OCI-LY7 (cell line): ENCODE measurements at regions not wholly inside any gene's neighbourhood (a gene's known extent, or its start where the extent isn't known, plus 50 kb on each side); places are given as distances from the start of the nearest gene placed in this dataset.

Experiments
- BruUV-seq: library from RNA; stranded (reverse); fragments of 400-500 nt; replicated peaks from 2 replicates; lab custom pipeline; 2021; lab: Mats Ljungman, UMichigan
- CTCF ChIA-PET: fragments of 300-600 bp; sonication (Branson Sonifier 250); formaldehyde crosslinking; loops from one replicate; lab custom pipeline; 2022; ENCODE audit warnings: antibody characterized with exemption; ENCODE audit not compliant: unreplicated experiment; lab: Charles Lee
- POLR2A ChIA-PET: fragments of 300-600 bp; sonication (Branson Sonifier 250); formaldehyde crosslinking; loops from one replicate; lab custom pipeline; 2022; ENCODE audit warnings: antibody characterized with exemption; lab: Charles Lee
- DNase-seq: peaks from one replicate; pipeline ENCODE4 v3.0.0-alpha.2; 2015; ENCODE audit warnings: low spot score
- H2AFZ ChIP-seq: fragments of 200-600 bp; sonication (generic), shearing (Covaris generic); 2 replicates; pipeline ENCODE4 v1.6.1; 2014; ENCODE audit warnings: mild to moderate bottlenecking, antibody characterized with exemption, low read length, moderate library complexity
- H3K27ac ChIP-seq: fragments of 200-600 bp; sonication (generic); 2 replicates; pipeline ENCODE4 v1.5.1; 2014; ENCODE audit warnings: mixed run types, low read depth, mild to moderate bottlenecking, moderate library complexity, low read length, inconsistent platforms; ENCODE audit not compliant: poor library complexity, severe bottlenecking
- H3K36me3 ChIP-seq: fragments of 200-600 bp; sonication (generic); 2 replicates; pipeline ENCODE4 v1.6.1; 2014; ENCODE audit warnings: mild to moderate bottlenecking, antibody characterized with exemption, low read length, moderate library complexity, mixed read lengths; ENCODE audit not compliant: insufficient read depth
- H3K4me1 ChIP-seq: fragments of 200-600 bp; sonication (generic); 2 replicates; pipeline ENCODE4 v1.5.1; 2014; ENCODE audit warnings: mild to moderate bottlenecking, low read length; ENCODE audit not compliant: insufficient read depth, poor library complexity, severe bottlenecking
- H3K4me2 ChIP-seq: fragments of 200-600 bp; sonication (generic); 2 replicates; pipeline ENCODE4 v1.6.1; 2014; ENCODE audit warnings: mild to moderate bottlenecking, low read length
- H3K4me3 ChIP-seq: fragments of 200-600 bp; sonication (generic); 2 replicates; pipeline ENCODE4 v1.5.1; 2014; ENCODE audit warnings: mild to moderate bottlenecking, low read depth, low read length; ENCODE audit not compliant: poor library complexity, severe bottlenecking
- H3K79me2 ChIP-seq: fragments of 200-600 bp; sonication (generic); 2 replicates; pipeline ENCODE4 v1.6.1; 2016; ENCODE audit warnings: low read depth, mild to moderate bottlenecking, low read length, moderate library complexity, mixed read lengths; ENCODE audit not compliant: insufficient read depth
- H3K9me2 ChIP-seq: fragments of 200-600 bp; sonication (generic); 2 replicates; pipeline ENCODE4 v1.6.1; 2016; ENCODE audit warnings: mild to moderate bottlenecking, low read length, mixed read lengths; ENCODE audit not compliant: insufficient read depth
- H3K9me3 ChIP-seq: fragments of 200-600 bp; sonication (generic); 2 replicates; pipeline ENCODE4 v1.6.1; 2014; ENCODE audit warnings: mild to moderate bottlenecking, mixed run types, low read length, mixed read lengths
- H4K20me1 ChIP-seq: fragments of 200-600 bp; sonication (generic); 2 replicates; pipeline ENCODE4 v1.6.1; 2014; ENCODE audit warnings: mild to moderate bottlenecking, antibody characterized with exemption, low read length, moderate library complexity, mixed read lengths; ENCODE audit not compliant: insufficient read depth
- EZH2phosphoT487 ChIP-seq: fragments of 200-600 bp; sonication (generic); IDR thresholded peaks from 2 replicates; pipeline ENCODE4 v1.6.1; 2018; ENCODE audit warnings: low read depth, borderline replicate concordance, mild to moderate bottlenecking, mixed run types, antibody characterized with exemption, low read length, moderate library complexity, mixed read lengths
- intact Hi-C: fragments of 100-400 bp; cut with micrococcal nuclease; formaldehyde crosslinking; loops from one replicate; pipeline ENCODE4 v1.10.0; 2022; ENCODE audit not compliant: unreplicated experiment
- TF ChIP-seq, protein P1 (sequence below): fragments of 200-600 bp; sonication (generic); conservative IDR thresholded peaks from 2 replicates; pipeline ENCODE4 v1.5.1; 2014; ENCODE audit warnings: mild to moderate bottlenecking, antibody characterized with exemption, low read length, moderate library complexity, mixed read lengths

DNA sequence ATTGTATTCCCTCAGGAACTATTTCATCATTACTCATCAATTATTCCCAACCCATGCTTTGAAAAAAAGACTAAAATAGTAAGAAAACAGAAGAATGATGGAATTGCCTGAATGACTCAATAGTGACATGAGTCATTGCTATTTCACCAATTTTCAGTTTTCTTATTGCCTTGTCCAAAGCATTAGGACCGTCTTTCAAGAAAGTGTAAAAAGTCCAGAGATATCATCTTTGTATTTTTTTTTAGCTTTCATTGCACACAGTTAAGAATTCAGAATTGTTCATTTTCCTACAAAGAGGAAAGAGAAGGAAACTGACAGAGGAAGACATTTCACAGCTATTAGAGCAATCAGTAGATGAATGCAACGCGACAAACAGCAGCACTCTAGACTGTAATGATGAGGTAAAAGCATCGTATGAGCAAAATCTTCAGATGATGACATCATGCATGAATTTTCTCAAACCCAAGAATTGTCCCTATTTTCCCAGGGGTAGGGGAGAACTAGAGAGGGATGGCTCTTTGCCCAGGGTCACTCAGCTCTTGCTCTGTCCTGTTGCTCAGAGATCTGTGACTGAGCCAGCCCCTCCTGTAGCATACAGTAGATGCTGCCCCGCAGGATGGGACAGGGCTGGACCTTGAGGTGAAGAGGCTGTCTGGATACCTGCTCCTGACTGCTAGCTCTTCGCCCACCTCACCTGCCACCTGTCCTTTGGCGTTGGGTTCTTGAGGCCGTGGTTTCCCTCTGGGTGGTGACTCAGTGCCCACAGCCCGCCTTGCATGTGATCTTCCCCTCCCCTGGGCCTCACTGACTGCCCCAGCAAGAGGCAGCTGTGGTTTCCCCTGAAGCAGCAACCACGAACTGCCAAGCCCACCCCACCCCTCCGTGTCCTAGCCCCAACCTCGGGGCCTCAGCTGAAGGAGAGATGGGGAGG is 84.8 kb downstream of the PPCDC start:
- no peak for DNase-seq
- no TSS peak for BruUV-seq
- ChIA-PET POLR2A (interaction anchor here (0.5 to 0.8 kb wide), 4 partner anchors 13 to 79 kb away, joined by 3 to 4 read pairs (median 4); no protein-coding TSS in a partner anchor), CTCF (interaction anchor here (1.0 kb wide), 1 partner anchor 94 kb away, joined by 7 read pairs; the partner anchor contains the start of gene C15orf39)
- Histone ChIP-seq H3K4me1 (peaks cover 13% of the 10 kb centered on the region), H3K4me2 (no peak overlapping the region), H3K9me2 (no peaks in the 10 kb centered on the region), H3K27ac (no peak overlapping the region), H3K79me2 (no peaks in the 10 kb centered on the region), H3K9me3 (peaks cover 4% of the 10 kb centered on the region; the same call in 1 of the 2 replicates), H4K20me1 (no peaks in the 10 kb centered on the region), H3K4me3 (no peak overlapping the region), H2AFZ (no peak overlapping the region), H3K36me3 (no peaks in the 10 kb centered on the region)
- TF ChIP-seq, protein P1, sequence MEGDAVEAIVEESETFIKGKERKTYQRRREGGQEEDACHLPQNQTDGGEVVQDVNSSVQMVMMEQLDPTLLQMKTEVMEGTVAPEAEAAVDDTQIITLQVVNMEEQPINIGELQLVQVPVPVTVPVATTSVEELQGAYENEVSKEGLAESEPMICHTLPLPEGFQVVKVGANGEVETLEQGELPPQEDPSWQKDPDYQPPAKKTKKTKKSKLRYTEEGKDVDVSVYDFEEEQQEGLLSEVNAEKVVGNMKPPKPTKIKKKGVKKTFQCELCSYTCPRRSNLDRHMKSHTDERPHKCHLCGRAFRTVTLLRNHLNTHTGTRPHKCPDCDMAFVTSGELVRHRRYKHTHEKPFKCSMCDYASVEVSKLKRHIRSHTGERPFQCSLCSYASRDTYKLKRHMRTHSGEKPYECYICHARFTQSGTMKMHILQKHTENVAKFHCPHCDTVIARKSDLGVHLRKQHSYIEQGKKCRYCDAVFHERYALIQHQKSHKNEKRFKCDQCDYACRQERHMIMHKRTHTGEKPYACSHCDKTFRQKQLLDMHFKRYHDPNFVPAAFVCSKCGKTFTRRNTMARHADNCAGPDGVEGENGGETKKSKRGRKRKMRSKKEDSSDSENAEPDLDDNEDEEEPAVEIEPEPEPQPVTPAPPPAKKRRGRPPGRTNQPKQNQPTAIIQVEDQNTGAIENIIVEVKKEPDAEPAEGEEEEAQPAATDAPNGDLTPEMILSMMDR: no peak
- intact Hi-C loops: no loop called here

DNA sequence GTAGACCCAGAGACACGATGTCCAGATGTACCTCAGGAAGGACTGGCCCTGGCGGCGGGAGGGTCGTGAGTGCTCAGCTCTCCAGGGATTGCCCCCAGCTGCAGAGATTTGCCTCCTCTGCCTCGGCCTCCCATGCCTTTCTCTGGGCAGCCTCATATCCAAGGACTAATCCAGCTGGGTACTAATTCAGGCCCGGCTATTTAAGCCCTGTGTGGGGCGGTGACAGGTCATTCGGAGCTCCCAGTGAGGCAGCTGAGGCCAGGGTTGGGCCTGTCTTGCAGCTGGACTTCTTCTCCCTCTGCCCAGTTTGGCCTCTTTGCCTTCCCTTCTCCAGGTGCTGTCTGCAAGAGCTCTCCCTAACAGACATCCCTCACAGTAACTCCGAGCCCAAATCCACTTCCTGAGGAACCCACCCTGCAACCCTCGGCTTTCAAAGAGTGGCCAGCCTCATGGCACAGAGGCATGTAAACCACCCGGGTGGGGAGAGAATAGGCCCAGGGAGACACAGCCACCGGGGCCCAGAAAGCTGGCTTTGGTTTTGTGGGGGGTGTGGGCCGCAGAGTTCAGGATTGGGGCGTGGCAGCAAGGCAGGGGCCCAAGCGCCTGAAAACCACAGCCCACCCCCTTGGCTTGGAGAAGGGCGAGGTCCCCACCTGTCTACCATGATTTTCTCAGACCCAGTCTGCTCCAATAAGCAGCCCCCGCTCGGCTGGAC is 85.8 kb downstream of the PPCDC start:
- no peak for TF ChIP-seq EZH2phosphoT487
- TF ChIP-seq, protein P1: no peak
- H3K9me2 ChIP-seq: no peaks in the 10 kb centered on the region
- no peaks in the 10 kb centered on the region for H4K20me1 ChIP-seq
- H3K27ac ChIP-seq: no peak overlapping the region
- H3K36me3 ChIP-seq: no peaks in the 10 kb centered on the region
- BruUV-seq: no TSS peak
- no peak overlapping the region for H2AFZ ChIP-seq
- no peaks in the 10 kb centered on the region for H3K79me2 ChIP-seq
- H3K4me3 ChIP-seq: no peak overlapping the region
- H3K4me1 ChIP-seq: peaks cover 13% of the 10 kb centered on the region
- H3K9me3 ChIP-seq: peaks cover 7% of the 10 kb centered on the region; the same call in 1 of the 2 replicates
- no peak overlapping the region for H3K4me2 ChIP-seq
- intact Hi-C loops: no loop called here
- POLR2A ChIA-PET: no interaction called here
- no peak for DNase-seq
- CTCF ChIA-PET: no interaction called here
